LNCAP (cell line): ENCODE measurements at regions not wholly inside any gene's neighbourhood (a gene's known extent, or its start where the extent isn't known, plus 50 kb on each side); places are given as distances from the start of the nearest gene placed in this dataset.

ENCODE experiments used
- CTCF ChIP-seq: fragments of 450-650 bp; IDR thresholded peaks from 2 replicates; pipeline ENCODE4 v1.5.1; 2017; ENCODE audit warnings: mild to moderate bottlenecking

DNA sequence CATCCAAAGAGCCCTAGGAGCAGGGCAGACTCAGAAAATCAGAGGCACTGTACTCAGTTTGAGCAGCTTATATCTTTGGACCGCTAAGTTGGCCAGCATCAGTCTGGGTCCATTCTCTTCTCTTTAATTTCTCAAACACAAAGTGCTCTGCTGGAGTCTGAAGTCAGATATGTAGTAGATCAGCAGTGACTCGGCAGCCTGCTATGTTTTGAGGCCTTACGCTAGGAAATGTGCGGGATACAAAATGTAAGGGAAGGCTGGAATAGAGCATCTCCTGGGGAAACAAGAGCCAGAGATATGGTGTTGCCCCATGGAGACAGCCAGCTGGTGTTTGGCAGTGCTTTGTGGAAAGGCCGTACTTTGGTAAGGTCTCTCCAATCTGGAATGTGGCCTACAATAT, 60.6 kb upstream of the VKORC1L1 start:
- no peak for TF ChIP-seq CTCF

DNA sequence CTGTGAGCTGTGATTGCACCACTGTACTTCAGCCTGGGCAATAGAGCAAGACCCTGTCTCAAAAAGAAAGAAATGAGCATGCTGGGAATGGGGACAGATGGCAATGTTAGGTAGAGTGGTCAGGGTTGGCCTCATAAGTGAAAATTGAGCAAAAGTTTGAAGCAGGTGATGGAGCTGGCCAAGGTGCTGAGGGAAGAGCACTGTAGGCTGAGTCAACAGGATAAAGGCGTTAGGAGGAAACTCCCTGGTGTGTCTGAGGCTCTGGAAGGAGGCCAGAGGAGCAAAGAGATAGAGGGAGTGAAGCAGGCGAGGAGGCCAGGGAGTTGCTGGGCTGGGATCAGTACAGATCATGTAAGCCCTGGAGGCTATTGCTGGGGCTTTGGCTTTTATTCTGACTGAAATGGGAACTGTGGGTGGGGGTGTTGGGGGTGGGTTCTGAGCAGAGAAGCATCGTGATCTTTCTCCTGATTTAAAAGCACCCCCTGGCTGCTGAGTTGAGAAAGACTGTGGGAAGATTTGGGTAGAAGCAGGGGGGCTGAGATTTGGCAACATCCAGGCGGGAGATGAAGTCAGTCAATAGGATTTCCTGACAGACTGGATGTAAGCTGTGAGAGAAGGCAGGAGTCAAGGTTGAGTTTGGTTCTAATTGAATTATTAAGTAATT, 52.5 kb upstream of the VKORC1L1 start:
- TF ChIP-seq CTCF = no peak
